ENCODE measurements at regions not wholly inside any gene's neighbourhood (a gene's known extent, or its start where the extent isn't known, plus 50 kb on each side); places are given as distances from the start of the nearest gene placed in this dataset.

GRCh38 chr4:108488865-108489264, 131.5 kb upstream of the RPL34 start:
- DNase-seq (ENCODE audit: low read depth): no peak
- TF ChIP-seq CTCF (IDR thresholded peaks at IDR 0.05; ENCODE audit: control insufficient read depth, extremely low read depth, insufficient read depth): no peak
- H3K4me3 ChIP-seq (ENCODE audit: low read depth, low read length): no peak overlapping the region

- H3K4me3 ChIP-seq (ENCODE audit: low read depth, low read length): no peak overlapping the region
- DNase-seq (ENCODE audit: low read depth): no peak
- TF ChIP-seq CTCF (IDR thresholded peaks at IDR 0.05; ENCODE audit: control insufficient read depth, extremely low read depth, insufficient read depth): no peak
Observed at GRCh38 chr4:108486046-108486445, 134.3 kb upstream of the RPL34 start.

GRCh38 chr4:108484187-108484586, 136.2 kb upstream of the RPL34 start:
- no peak overlapping the region for H3K4me3 ChIP-seq (ENCODE audit: low read depth, low read length)
- no peak for DNase-seq (ENCODE audit: low read depth)
- TF ChIP-seq CTCF (IDR thresholded peaks at IDR 0.05; ENCODE audit: control insufficient read depth, extremely low read depth, insufficient read depth): no peak

- TF ChIP-seq CTCF (IDR thresholded peaks at IDR 0.05; ENCODE audit: control insufficient read depth, extremely low read depth, insufficient read depth): no peak
- DNase-seq (ENCODE audit: low read depth): no peak
Observed at GRCh38 chr4:108483650-108484049, 136.7 kb upstream of the RPL34 start.

GRCh38 chr4:108483079-108483478, 137.3 kb upstream of the RPL34 start:
- no peak for DNase-seq (ENCODE audit: low read depth)
- no peak overlapping the region for H3K4me3 ChIP-seq (ENCODE audit: low read depth, low read length)
- no peak for TF ChIP-seq CTCF (IDR thresholded peaks at IDR 0.05; ENCODE audit: control insufficient read depth, extremely low read depth, insufficient read depth)

More at GRCh38 chr4:108483650-108484049, 136.7 kb upstream of the RPL34 start:
- H3K4me3 ChIP-seq (ENCODE audit: low read depth, low read length): no peak overlapping the region

GRCh38 chr4:108480881-108481280, 139.5 kb upstream of the RPL34 start:
- H3K4me3 ChIP-seq (ENCODE audit: low read depth, low read length): no peak overlapping the region
- peak; percentile 82 for DNase-seq (ENCODE audit: low read depth)
- TF ChIP-seq CTCF (IDR thresholded peaks at IDR 0.05; ENCODE audit: control insufficient read depth, extremely low read depth, insufficient read depth): no peak

- no peak overlapping the region for H3K4me3 ChIP-seq (ENCODE audit: low read depth, low read length)
- no peak for TF ChIP-seq CTCF (IDR thresholded peaks at IDR 0.05; ENCODE audit: control insufficient read depth, extremely low read depth, insufficient read depth)
- no peak for DNase-seq (ENCODE audit: low read depth)
Observed at GRCh38 chr4:108477527-108478108, 142.8 kb upstream of the RPL34 start.

All from LNCaP clone FGC (cell line).